GM18520 (cell line): ENCODE measurements at regions not wholly inside any gene's neighbourhood (a gene's known extent, or its start where the extent isn't known, plus 50 kb on each side); places are given as distances from the start of the nearest gene placed in this dataset.
"Not testable (repeated sequence)": the region's sequence is repeated elsewhere in the genome, so short reads cannot be mapped to it uniquely, and the experiment has no call there.

Experiments used
- ATAC-seq: cut with Tn5 transposase; IDR thresholded peaks from one replicate; pipeline ENCODE4 v1.9.1; 2021; ENCODE audit not compliant: unreplicated experiment

DNA sequence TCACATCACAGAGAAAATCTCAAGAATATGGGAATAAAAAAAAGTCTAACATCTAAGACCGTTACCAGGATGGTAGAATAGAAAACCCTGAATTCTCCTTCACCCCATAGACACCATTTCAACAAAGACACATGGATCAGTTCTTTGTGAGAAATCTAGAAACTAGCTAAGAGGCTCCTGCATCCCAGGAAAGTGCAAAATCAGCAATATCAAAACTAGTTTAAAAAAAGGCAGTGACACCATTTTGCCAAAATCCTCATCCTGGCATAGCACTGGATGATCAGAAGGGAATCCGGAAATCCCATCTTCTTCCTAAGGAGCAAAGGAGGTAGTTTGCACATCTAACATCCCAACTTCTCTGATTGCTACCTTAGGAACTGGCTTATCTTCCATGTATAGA, 88.9 kb upstream of the MAGEE2 start:
- ATAC-seq: no peak

DNA sequence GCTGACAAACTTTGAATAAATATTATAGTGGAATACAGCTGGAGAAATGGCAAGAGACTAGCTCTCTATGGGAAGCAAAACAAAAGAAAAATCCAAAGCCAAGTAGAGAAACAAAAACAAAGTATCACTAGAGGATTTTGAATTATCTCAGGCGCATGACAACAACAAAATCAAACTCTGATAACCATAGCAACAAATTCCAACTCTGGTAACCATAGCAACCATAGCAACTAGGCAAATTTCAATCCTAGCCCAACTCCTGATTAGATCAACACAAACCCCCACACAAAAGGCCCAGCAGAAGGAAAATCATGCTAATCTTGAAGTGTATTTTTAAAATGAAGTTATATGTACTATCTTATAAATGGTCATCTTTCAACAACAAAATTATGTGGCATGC, 98.4 kb upstream of the MAGEE2 start:
- no peak for ATAC-seq

DNA sequence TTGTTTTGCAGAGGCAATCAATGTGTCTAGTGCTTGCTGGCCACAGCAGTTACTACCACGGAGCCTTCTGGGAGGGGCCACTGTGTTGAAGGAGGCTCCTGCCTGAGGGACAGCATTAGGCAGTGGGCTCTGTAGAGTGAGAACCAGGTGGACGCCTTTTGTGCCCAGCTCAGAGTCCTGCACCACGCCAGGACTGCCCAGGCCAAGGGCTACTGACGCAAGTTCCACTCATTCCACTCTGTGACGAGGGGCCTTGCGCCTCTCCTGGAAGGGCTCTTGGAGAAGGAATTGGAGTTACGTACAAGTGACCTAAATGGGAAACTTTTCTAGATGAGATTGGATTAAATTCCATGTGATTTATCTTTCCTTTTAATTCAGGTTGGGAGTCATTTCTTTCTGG, 102.8 kb upstream of the MAGEE2 start:
- no peak for ATAC-seq

DNA sequence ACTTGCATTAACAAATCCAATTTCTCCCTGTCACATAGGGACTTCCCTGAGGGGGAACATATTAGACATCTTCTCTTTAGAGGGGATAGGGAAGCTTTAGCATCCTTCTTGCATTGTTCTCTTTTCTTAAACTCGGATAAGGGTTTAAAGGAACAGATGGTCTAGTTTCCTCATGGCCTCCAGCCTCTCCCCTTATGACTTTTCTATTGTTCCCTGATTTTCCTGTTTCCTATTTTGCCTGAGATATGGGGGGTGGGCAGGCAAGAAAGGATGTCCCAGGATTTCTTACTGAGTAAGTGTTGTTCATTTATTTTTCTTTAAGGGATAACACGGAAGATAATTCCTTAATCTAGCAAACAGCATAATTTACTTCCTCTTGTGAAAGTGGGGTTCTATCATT, 107.7 kb upstream of the MAGEE2 start:
- ATAC-seq: no peak

DNA sequence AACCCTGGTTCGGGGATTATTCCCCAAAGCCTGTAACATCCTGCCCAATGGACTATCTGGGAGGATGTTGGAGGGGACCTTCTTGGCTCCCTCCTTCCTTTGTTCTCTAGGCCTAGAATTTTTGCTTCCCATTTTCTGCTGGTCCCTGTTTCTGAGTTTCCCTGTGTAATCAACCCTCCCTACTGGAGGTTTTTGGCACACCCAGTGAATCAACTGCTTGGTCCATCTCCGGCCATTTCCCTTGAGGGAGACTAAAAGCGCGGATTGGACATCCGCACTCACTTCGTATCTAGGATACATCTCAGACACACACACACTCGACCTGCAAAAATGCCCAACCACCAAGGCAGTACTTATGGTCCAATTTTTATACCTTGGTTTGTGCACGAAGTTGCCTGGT, 108.2 kb upstream of the MAGEE2 start:
- ATAC-seq: no peak

DNA sequence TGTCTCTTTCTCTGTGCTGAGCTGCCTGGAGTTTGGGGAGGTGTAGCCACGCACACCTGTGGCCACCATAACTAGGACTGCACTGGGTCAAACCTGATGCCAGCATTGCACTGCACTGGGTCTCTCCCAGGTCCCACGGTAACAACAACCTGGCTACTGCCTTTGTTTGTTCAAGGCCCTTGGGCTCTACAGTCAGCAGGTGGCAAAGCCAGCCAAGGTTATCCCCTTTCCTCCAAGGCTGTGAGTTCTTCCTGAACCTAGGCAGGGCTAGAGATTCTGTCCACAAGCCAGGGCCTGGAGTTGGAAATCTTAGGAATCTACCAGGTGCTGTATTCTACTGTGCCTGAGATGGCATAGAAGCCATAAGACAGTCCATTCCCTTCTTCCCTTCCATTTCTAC, 126.7 kb upstream of the MAGEE2 start:
- ATAC-seq: no peak

DNA sequence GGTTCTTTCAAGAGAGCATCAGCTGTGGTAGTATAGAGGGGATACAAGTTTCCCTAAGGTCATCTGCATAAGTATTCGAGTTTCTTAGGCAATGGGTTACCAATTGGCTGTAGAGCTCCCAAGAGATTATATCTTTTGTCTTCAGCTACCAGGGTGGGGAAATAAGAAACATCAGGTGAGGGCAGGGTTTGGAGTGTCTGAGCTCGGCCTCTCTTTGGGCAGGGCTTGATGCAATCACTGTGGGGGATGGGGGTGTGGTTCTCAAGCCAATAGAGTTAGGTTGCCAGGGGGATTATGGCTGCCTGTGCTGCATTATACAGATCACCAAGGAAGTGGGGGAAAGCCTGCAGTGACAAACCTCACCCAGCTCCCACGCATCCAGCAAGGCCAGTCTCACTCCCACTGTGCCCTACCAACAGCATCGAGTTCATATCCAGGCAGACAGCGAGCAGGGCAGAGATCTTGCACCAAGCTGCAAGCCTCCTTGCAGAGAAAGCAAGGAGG, 172.1 kb upstream of the MAGEE2 start:
- no peak for ATAC-seq

DNA sequence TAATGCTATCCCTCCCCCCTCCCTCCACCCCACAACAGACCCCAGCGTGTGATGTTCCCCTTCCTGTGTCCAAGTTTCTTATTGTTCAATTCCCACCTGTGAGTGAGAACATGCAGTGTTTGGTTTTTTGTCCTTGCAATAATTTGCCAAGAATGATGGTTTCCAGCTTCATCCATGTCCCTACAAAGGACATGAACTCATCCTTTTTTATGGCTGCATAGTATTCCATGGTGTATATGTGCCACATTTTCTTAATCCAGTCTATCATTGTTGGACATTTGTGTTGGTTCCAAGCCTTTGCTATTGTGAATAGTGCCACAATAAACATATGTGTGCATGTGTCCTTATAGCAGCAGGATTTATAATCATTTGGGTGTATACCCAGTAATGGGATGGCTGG, 176.3 kb upstream of the MAGEE2 start:
- not testable (repeated sequence) for ATAC-seq

DNA sequence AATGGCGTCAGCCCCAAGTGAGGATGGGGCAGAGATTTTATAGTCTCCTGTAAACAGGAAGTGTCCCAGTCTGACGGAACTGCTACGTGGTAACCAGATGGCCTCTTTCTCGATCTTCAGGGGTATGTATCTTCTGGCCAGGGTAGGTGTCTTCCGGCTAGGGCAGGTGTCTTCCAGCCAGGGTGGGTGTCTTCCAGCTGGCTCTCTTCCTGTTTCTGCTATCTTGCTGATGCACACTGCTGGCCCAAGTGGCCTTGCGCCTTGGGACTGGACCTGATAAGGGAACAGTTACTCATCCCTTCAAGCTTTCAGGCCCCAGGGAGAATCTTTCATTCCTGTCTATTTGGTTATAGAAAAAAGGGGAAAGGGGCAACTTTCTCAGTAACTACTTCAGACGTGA, 178.7 kb upstream of the MAGEE2 start:
- no peak for ATAC-seq

DNA sequence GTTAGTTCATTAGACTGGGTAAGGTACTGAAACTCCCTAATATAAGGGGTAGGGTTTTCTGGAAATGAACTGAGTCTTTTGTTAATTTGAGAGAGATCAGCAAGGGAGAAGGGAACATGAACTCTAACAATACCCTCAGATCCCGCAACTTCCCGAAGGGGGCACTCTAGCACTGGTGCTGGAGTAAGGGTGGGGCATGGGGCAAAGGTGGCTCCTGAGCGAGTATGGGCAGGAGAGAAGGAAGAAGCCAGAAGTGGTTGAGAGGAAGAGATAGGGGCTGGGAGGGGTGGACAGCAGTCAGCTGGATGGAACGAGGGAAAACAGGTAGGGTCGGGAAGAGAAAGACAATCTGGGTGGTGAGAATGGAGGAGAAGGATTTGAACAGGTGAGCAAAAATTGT, 183.2 kb upstream of the MAGEE2 start:
- no peak for ATAC-seq

DNA sequence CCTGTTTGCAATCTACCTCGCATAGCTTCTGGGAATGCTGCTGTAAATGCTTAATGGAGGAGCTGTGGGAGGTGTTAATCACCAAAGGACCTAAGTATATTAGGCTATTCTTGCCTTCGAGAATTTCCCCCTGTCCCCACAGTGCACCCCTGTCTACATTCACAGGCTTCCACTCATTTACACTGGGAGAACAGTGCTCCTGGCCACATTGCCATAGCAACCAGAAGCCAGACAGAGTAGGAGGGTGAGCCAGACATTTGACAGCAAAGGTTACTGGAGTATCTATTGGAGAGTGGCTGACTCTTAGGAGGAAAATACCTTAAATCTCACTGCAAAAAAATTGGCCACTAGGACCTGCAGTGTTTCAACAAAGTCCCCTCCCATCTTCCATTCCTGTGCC, 185.9 kb upstream of the PBDC1 start:
- no peak for ATAC-seq

DNA sequence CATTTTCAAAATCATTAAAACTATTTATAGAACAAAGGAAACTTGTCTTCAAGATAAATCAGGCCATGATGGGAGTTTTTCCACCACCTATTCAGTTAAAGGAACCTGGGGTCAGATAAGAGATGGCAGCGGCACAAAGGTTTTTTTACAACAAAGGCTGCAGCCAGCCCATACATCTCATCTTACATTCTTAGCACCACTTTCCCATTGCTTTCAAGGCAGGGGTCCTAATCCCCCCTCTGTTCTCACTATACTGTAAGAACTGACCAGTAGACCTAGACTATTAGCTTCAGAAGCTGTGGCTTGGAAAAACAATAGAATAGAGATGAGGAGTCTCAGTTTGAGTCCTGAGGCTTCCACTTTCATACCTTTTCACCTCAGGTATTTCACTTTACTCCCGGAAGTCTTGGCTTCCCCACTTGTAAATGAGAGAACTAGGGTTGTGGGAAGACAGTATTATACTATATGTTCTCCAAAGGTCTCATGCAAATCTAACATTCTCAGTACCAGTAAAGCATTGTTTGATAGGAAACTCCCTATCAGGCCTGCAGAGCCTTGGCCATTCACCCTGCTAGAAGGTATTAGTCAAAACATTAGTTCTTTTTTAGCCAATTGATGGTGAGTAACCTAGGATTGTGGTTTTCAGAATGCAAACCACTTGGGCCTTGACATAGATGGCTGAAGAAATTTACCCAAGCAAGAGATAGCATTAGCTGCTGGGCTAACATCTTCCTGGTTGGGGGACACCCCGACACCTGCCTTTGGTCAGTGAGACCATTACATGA, 182.9 kb upstream of the PBDC1 start:
- ATAC-seq: peak; percentile 89

DNA sequence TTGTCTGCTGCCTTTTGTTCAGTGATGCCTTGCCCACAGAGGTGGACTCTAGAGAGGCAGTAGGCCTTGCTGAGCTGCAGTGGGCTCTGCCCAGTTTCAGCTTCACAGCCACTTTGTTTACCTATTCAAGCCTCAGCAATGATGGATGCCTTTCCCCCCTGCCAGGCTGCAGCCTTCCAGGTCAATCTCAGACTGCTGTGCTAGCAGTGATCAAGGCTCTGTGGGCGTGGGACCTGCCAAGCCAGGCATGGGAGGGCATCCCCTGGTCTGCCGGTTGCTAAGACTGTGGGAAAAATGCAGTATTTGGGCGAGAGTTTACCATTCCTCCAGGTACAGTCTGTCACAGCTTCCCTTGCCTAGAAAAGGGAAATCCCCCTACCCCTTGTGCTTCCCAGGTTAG, 175.2 kb upstream of the PBDC1 start:
- ATAC-seq: no peak

DNA sequence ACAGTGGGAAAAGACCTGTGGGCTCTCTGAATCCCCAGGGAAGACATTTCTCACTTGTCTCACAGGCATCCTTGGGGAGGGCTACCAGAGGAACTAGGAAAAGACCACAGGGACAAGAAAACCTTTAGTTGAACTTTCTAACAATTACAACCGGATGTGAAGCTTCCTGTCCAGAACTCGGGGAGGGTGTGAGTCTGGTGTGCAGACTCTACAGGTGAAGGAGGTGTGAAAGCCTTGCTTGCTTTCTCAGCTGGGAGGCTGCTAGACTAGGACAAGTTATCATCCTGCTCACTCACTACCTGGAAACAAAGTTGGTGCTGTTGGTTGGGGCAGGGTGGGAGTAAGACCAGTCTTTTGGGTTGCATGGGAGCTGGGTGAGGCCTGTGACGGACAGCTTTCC, 158.5 kb upstream of the PBDC1 start:
- ATAC-seq: no peak

DNA sequence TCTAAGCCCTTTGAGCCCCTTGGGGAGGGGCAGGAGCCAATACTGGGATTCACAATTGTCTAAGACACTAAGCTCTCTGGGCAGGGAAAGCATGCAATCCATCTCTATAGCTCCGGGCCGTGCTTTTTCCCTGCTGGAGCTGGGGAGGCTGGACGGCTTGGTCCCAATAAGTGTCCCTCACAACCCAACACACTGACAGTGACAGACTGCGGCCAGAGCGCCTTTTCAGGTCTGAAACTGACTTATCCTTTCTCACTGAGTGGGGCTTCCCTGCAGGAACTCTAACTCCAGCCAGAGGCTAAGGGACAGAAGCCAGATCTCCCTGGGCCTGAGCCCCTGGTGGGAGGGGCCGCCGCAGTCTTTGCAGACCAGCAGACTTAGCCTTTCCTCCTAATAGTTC, 146.6 kb upstream of the PBDC1 start:
- ATAC-seq: no peak

DNA sequence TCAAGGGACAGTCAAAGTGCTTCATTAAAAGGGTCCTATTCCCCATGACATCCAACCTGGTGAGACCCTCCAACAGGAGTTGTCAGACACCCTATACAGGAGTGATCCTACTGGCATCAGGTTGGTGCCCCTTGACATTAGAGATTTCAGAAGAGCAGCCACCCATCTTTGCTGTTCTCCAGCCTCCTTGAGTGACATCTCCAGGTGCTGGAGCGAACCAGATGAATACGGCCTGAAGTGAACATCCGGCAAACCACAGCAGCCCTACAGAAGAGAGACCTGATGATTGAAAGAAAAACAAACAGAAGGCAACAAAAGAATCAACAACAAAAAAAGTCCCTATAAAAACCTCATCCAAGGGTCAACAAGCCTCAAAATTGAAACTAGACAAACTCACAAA, 146.1 kb upstream of the PBDC1 start:
- ATAC-seq: no peak

DNA sequence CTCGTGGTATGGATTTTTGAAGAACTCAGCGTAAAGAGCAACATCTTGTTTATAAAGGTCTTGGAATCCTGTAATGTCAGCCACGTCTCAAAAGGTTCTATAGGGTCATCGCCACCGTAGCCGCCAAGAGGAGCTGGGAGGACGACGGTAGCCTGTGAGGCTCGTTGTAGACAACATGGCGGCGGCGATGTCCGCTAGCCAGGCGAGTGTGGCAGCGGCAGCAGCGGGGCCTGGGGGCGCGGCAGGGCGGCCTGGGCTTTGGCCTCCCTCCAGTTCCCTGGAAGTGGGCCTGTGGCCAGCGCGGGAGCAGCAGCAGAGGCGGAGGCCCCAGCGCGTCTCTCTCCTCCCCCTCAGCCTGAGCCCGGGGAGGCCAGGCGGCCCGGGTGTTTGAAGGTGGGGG, 143.5 kb upstream of the PBDC1 start:
- ATAC-seq: no peak

DNA sequence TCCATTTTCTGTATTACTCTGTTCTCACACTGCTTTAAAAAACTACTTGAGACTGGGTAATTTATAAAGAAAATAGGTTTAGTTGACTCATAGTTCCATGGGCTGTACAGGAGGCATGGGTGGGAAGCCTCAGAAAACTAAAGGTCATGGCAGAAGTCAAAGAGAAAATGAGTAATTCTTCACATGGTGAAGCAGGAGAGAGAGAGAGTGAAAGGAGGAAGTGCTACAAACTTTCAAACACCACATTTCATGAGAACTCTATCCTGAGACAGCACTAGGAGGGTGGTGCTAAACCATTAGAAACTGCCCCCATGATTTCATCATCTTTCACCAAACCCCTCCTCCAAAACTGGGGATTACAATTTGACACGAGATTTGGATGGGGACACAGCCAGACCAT, 108.0 kb upstream of the PBDC1 start:
- no peak for ATAC-seq

DNA sequence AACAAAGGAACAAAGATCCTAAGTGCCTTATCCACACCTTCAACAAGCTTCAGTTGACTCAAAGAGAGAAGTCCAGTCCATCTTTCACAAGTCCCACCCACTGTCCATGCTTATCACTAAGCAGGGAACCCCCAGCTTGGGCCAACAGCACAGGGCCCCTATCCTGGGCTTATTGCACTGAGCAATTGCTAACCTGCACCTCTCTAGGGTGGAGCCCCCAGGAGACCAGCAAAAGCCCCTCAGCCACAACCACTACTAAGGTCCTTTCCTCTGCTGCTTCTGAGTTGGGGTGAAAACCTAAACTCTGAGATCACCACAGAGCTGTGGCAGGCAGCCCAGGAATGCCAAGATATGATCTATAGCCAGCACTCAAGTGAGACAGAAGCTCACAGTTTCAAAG, 96.7 kb upstream of the PBDC1 start:
- no peak for ATAC-seq

DNA sequence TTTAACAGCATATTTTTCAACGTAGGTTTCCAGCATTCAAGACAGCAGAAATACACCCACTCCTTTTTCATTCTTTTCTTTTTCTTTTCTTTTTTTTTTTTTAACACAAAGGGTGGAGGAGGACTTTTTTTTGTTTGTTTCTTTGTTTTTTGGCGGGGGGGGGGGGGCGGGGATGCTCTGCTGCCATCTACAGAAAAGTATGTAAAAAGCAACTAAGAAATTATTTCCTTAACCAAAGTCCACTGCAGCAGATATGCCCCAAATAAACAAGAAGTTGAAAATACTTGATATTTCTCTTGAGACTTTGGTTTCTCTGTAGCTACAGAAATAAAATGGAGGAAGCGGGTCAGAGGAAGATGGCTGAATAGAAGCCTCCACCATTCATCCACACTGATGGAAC, 63.2 kb upstream of the PBDC1 start:
- no peak for ATAC-seq
